ENCODE measurements at regions not wholly inside any gene's neighbourhood (a gene's known extent, or its start where the extent isn't known, plus 50 kb on each side); places are given as distances from the start of the nearest gene placed in this dataset.

GRCh38 chr13:85535316-85536084 is 263.7 kb downstream of the SLITRK6 start:
- no peak for DNase-seq

- no peak for DNase-seq
These were observed 265.3 kb downstream of the SLITRK6 start for GRCh38 chr13:85533911-85534310.

DNA sequence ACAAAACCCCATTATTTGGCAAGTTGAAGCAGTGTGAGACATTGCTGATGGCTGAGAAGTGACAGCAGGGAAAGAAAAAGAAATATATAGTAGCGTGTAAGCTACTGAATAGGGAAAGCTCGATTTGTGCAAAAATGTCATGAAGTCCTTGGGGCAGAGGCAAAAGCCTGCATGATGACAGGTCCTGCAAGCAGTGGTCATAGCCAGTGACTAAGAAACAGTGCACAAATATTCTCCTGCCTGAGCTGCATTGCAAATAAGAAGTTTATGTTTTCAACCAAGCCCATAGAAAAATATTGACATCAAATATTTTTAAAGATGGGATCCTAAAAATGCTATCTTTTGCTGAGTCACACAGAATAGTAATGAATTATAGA is 270.0 kb downstream of the SLITRK6 start:
- no peak for DNase-seq

DNA sequence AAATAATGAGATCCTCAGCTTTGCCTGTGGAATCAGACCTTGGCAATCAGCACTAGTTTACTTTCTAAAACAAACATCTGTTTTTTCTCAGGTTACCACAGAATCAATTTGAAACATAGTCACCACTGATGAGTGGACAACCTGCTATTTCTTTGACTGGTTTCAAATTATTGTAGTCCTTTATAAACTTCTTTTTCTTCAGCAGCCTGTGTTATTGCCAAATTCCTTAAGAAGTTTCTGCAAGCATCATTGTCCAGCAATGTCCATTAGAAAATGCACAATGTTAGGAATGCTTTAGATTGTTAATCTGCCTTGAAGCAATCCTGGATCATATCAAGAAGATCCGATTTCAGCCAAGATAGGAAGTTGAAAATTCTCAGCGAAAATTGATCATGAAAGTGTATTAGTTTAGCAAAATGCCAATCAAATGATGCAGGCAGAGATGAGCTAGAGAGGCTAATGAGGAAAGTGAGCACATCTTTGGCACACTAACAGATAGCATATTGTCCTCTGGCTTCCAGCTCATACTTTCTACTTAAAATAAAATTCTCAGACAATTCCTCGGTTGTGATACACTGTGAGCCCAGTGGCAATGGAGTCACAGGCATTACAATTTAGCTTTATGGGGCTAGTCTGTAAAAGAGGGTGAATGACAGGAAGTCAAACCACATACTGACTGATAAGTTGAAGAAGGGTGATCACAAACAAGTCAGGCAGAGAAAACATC is 270.6 kb downstream of the SLITRK6 start:
- no peak for DNase-seq

DNA sequence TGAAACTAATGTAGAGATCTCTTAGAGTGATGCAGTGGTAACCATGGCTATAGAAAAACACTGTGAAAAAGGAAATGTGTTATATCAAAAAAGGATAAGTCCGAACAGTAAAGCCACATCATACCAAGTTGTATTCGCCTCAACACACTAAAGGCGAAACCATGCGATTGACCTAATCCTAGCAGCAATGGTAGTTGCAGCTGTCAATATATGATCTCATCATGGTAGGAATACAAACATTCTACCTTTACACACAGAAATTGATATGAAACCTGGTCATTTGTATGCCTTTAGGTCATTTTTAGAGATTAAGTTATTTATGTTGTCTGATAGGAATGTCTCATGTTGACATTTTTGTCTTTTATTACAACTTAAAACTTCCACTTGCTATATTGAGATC is 271.9 kb downstream of the SLITRK6 start:
- no peak for DNase-seq

DNA sequence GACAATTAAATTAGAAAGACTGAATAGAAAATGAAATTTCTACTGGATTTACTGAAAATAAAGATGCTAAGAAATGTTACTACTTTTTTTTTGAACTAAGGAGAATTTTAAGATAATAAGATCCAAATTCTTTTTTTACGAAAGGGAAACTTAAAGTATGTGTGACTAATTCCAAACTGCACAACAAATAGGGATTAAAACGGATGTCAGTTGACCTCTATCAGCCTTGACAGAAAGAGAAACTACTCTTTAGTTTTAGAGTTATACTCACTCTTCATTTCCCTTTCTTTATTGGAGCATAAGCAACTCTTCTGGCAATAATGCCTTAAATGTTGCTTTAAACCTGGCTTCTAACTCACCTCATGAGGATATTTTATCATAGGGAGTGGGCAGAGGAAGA is 273.8 kb downstream of the SLITRK6 start:
- DNase-seq = no peak

DNA sequence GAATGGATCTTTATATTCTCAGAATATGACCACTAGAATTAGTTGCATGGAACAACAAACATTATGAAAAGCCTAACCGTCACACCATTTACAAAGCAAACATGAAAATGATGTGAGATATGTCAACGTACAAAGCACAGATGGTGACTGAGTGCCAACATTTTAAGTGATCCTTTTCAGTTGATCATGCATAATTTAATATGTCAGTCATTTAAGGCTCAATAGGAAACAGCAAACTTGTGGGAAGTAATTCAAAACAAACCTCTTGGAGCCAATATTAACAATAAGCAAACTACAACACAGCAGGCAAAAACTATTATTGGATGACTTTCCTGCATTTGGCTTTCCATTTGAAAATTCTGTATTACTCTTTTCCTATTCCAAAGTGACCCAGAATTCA is 277.6 kb downstream of the SLITRK6 start:
- DNase-seq = no peak

- DNase-seq = no peak
These were observed 278.8 kb downstream of the SLITRK6 start for GRCh38 chr13:85520445-85520844.

DNA sequence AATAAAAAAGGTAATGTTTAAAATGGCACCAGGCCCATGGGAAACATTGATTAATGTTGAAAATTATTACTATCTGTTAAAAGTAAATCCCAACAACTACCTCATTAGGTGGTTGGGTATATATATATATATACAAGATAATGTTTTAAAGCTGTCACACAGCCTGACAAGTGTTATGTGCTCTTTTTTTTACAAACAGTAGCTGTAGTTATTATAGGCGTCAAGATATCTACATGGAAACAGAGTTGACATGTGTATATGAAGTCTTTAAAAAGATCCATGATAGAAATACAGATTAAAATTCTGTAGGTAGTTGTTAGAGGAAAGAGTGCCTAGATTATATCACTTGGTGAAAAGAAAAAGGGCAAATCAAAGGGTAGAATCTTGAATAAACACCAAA is 279.9 kb downstream of the SLITRK6 start:
- no peak for DNase-seq

- no peak for DNase-seq
These were observed 286.8 kb downstream of the SLITRK6 start for GRCh38 chr13:85512421-85512820.

DNA sequence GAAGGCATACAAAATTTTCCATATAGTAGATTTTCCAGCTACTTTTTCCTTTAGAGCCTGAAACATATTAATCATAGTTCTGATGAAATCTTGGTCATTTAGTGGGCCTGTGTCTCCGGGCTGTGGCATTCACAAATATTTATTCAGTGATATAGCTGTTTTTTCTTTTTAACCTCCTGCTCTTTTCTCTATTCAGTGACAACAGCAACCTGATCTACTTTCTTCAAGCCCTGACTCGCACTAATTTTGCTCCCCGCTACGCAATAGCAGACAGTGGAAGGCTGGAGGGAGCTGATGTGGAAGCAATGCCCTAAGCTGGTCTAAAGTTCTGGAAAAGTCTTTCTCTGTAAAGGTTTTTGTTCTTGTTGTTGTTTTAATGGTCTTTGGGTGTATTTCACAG is 289.7 kb downstream of the SLITRK6 start:
- DNase-seq = no peak

GRCh38 chr13:85508683-85509329 is 290.4 kb downstream of the SLITRK6 start:
- no peak for DNase-seq

DNA sequence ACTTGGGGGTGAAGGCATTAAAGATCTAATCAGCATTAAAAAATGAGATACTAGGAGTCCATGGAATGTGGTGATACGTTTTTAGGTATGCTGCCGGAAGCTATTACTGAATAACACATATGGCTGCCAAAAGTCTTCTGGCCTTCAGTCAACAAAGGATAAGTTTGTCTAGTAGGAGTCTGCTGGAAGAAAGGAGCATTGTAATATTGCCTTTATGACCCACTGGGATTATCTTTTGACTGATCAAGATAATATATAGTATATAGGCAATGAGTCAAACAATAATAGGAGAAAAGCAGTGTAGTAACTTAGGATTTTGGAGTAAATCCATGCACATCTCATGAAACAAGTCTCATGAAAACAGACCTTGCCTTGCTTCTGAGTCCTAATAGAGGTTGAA is 295.4 kb downstream of the SLITRK6 start:
- no peak for DNase-seq

DNA sequence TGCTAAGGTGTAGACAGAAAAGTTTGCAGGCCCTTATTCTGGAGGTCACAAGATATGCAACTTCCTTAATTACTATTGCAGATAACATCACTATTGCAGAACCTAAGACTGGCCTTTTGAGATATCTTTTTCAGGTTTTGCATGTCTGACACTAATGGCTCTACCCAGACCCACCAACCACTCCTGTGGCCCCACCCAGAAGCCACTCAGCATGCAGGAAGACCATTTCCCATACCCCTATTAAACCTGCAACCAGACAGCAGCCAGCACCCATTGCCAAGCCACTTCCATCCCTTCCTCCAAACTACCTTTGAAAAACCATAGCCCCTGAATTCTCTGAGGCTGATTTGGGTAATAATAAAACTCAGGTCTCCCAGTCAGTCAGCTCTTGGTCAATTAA is 297.6 kb downstream of the SLITRK6 start:
- no peak for DNase-seq

DNA sequence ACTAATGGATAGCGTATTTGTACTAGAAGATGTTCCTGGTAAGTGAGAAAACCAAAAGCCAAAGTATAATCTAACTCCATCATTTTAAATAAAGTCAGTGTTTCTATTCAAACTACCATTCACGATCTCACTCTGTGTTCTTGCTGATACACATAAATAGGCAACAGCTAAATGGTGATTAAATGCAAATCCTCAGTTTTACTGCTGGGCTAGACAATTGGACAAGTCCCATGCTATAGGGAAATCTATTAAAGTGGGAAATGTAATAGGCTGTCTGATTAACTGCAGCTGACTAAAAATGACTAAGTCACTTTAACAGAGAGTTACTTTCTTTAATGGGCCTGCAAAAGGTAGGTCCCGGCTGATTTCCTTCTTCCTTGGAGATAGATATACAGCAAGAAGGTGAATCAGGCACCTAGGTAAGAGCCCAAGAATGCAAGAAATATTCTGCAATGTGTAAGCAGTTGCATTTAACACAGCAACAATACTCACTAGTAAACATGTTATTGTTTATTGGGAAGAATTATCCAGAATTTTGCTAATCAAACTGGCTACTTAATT is 298.4 kb downstream of the SLITRK6 start:
- no peak for DNase-seq

DNA sequence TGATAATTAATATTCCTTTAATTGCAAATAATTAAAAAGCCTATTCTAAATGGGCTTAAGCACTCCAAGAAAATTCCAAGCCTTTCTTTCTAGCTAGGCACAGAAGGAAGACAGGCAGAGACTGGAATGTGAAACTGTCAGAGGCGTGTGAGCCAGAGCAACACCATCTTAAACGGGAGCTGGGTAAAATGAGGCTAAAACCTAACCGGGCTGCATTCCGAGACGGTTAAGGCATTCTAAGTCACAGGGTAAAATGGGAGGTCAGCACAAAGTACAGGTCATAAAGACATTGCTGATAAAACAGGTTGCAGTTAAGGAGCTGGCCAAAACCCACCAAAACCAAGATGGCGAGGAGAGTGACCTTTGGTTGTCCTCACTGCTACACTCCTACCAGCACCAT is 300.4 kb downstream of the SLITRK6 start:
- DNase-seq = no peak

DNA sequence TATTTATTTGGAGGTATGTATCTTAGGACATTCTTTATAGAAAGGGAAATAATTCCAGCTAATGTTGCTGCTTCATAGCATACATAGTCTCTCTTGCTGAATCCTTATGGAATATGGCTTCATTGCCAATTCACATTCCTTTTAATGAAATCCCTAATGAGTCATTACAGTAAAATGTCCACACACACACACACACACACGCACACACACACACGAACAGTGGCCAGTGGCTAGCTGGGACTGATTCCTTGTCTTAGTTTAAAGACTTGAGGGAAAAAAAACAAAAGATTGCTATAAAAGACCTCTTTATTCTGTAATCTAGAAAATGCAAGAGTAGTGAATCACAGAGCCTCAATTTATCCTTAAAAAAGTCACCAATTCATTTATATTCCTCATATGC is 301.6 kb downstream of the SLITRK6 start:
- no peak for DNase-seq

DNA sequence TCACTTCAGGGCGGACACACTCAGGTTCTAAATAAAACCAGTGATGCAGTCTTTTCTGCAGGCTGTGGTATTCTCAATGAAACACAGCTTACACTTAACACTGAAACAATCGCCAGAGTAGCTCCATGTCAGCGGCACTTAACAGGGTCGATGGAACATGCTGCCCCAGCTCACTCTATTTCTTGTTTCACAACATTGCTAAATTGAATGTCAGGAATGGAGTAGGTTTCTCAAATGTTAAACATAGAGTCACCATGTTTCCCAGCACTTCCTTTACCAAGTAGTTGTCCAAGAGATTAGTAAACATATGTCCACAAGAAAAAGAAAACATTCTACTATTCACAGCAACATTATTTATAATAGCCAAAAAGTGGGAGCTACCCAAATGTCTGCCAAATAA is 306.9 kb downstream of the SLITRK6 start:
- DNase-seq = no peak

GRCh38 chr13:85486663-85487062 is 312.6 kb downstream of the SLITRK6 start:
- no peak for DNase-seq

DNA sequence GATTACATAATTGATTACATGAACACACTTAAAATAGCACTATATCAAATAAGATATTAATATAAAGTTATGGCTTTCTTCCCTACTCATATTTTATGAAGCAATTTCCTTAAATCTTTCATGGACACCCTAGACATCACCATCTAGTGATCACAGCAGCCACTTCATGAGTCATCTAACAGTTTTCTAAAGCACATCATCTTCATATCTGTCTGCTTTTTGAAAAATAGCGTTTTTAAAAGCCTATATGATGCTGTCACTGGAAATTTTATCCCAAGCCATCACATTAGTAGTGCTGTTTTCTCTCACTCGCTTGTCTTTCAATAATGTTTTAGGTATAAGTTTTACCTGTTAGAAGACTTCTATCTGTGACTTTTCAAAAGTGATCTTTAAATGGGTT is 326.1 kb downstream of the SLITRK6 start:
- DNase-seq = no peak

GRCh38 chr13:85469320-85469719 is 329.9 kb downstream of the SLITRK6 start:
- DNase-seq = no peak

GRCh38 chr13:85462792-85463425 is 336.3 kb downstream of the SLITRK6 start:
- no peak for DNase-seq

DNA sequence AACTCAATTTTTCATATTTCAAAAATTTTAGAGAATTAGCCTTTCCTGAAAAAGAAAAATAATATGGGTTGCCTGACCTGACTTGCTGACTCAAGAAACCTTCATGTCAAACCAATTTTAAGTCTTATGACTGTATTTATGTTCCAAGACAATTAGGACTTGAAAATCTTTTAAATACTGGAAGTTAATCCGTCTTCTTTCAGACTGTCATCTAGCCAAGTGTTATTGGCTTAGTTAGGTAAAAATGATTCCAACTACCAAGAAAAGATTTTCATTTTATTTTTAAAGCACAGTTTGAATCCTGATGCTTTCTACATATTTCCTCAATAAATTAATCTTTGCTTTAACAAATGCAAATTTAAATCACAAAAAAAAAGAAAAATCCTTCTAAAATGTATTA is 337.6 kb downstream of the SLITRK6 start:
- DNase-seq = no peak

Data from left hindlimb (tissue), 1 donor.